ENCODE measurements at regions not wholly inside any gene's neighbourhood (a gene's known extent, or its start where the extent isn't known, plus 50 kb on each side); places are given as distances from the start of the nearest gene placed in this dataset.

DNA sequence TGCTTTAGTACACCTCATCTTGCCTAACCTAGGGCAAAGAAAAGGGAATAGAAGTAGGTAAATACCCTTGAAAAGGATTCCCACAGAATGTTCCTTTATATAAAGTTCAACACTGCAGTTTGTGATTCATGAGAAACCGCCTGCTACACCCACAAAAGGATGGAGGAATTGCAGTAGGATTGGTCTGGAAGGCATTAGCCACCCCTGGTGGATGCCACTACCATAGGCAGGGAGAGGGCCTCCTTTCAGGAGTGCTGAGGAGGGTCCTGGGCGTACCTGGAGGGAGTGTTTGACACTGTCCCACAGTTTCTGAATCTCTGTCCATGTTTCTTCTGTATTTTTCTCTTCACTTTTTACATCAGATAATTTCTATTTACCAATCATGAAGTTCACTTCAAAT, 221.8 kb upstream of the TMEM72 start:
- DNase-seq = no peak

- no peak for DNase-seq
Measured at GRCh38 chr10:44696496-44696895, 214.6 kb upstream of the TMEM72 start.

DNA sequence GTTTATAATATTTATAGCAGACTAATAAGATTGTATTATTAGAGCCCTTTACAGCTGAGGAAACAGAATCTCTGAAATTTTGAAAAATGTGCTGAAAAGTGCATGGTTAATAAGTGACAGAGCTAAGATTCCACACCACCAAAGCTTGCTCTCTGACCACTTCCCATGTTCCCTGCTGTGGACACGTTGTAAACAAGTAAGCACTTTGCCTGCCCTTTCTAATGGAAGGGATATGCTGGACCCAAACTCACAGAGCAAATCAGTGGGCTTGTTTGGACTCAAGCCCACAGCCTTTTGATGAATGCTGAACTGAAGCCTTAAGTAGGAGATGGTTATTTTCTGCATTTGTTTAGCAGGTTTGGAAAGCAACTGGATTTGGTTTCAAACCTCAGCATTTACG, 214.0 kb upstream of the TMEM72 start:
- DNase-seq = no peak

DNA sequence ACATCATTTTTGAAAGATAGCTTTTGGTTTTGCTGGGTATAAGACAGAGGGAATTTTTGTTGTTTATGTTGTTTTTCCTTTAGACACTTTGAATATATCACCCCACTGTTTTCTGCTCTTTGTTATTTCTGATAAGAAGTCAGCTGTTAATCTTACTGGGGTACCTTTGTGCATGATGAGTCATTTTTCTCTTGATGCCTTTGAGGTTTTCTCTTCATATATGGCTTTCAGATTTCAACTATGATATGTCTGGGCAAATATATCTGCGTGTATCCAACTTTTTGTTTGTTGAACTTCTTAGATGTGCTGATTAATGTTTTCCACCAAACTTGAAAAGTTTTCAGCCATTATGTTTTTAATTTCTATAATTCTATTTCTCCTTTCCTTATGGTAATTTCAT, 208.6 kb upstream of the TMEM72 start:
- DNase-seq = no peak

DNA sequence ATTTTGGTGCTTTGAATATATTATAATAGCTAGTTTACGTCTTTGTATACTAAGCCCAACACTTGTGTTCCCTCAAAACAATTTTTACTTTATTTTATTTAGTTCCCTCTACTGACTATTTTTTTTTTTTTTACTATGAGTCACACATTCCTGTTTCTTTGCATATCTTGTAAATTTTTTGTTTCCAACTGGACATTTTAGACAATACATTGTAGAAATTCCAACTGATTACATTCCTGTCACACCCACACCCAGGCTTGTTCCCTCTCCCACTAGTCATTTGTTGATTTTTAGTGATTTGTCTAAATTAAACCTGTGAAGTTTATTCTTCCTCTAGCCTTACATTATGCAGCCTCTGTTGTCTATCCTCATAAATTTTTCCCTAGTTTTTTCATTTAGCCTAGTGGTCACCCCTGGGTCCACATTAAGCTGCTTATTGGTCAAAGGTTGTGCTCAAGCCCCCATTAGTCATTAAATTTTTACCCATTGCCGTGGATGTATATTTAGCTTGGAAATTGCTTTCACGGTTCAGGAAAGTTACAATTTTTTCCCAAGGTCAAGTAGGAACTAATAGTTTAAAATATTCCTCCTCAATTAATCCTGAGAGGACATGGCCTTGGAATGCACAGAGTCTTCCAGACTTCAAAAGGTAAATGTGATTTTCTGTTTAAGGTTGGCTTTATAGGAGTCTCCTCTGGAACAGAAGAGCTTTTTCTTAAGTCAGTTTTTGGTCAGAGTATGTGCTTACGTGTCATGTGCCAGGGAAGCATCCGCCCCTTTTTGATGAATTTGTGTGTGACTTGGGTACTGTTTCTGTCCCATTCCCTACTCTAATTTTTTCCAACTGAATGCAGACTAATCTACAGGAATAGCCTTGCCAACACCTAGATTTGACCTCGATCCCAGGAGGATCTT, 207.6 kb upstream of the TMEM72 start:
- DNase-seq = no peak

DNA sequence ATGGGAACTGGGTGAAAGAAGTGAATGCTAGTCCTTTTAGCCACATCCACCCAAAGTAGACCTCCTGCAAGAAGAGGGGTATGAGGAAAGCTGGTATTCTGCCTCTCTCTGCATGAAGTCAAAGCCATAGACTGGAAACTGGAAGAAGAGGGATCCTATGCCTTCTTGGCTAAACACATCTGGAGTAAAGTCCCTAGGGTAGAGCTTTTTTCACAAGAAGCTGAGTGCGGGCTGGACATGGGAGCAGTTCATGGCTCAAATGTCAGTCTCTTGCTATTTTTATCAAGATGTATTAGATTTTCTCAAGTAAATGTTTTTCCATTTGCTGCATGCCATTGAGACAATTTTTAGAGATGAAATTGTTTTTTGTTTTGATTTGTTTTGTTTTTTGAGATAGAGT, 206.5 kb upstream of the TMEM72 start:
- DNase-seq = no peak

DNA sequence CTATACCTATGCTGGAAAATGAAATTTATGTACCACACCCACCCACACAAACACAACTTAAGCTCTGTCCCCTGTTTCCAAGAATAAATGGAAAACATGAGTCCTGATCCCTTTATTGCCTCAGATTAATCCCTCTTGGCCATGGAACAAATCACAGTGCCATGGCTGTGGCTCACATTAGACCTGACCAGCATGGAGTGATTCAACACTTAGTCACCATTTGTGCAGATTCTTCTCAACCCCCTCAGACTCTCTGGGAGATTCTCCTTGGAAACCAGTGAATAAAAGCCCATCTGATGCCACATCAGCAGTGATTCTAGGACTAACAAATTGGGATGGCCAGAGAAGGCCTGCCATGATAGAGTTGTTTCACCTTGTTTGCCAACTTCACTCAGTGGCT, 204.4 kb upstream of the TMEM72 start:
- DNase-seq = peak in 1 of 3 donors; percentile 29

DNA sequence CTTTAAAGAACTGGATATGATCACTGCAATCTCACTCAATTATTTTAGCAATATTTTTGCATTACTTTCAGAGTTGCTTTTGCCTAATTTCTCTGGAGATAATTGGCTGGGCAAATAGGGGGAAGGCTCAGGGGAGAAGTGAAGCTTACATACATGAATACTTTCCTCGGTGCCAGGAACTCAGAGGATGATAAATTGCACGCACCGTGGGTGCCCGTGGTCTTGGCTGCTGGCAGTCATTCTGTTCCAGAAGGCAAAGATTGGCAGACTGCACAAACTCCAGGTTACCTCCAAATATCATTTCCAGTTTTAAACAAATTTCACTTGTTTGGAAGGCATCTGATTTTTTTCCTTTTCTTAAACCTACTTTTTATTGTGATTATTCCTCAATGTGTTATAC, 197.8 kb upstream of the TMEM72 start:
- no peak for DNase-seq

GRCh38 chr10:44714451-44714850, 196.7 kb upstream of the TMEM72 start:
- DNase-seq = no peak

DNA sequence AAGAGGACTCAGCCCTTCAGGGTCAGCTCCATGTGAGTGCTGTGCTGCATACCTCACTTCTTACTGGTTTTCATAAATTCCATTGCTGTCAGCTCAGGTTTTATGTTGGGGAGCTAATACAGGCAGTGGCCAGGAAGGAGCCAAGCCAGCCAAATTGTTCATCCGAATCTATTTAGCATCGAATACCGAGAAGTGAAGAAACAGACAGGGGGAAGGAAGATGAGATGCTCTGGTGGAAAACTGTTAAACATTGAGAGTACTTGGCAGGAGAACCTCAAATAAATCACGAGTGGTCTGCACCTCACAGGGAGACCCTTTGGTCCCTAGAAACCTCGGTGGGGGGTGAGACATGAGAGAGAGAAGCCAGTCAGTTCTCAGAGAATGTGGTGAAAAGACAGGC, 196.0 kb upstream of the TMEM72 start:
- no peak for DNase-seq

DNA sequence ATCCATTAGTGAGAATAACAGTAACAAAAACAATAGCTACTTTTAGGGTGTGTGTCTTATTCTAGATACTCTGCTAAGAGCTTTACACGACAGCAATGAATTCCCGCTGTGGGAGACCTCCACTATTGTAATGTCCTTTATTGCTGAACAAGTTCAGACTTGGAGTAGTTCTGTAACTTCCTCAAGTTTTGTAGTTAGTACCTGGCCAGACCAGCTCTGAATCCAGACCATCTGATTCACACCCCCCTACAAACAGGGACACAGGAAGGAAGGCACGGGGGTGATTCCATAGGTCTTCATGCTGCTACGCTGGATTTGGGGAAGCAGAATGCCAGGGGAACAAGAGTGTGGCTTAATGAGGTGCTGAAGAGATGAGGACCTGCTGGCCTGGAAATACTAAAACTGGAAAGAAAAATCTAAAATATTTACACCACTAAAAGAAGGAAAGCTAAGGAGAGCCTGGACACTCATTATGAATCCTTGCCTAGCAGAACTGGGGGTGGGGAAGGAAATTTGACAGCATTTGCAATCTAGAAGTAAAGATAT, 194.6 kb upstream of the TMEM72 start:
- DNase-seq = no peak

DNA sequence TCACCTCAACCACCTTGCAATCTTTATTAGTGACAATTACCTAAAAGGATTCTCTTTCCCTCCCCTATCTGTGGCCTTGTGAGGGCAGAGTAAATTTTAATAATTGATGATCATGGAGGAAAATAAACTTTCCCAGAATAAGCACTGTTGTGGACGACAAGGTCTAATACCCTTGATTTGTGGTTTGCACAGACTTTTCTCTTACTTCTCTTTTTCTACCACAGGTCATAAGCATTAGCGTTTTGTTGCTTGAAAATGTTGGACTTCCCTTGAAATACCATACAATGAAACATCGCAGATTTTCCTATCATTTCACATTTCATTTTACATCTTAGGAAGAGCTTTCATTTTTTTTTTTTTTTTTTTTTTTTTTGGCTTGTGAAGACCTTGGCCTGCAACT, 188.1 kb upstream of the TMEM72 start:
- peak in 2 of 3 donors; percentile 7 to 27 for DNase-seq

- peak; percentile 33 to 60 (median 52) for DNase-seq
Measured at GRCh38 chr10:44723619-44724325, 187.4 kb upstream of the TMEM72 start.

DNA sequence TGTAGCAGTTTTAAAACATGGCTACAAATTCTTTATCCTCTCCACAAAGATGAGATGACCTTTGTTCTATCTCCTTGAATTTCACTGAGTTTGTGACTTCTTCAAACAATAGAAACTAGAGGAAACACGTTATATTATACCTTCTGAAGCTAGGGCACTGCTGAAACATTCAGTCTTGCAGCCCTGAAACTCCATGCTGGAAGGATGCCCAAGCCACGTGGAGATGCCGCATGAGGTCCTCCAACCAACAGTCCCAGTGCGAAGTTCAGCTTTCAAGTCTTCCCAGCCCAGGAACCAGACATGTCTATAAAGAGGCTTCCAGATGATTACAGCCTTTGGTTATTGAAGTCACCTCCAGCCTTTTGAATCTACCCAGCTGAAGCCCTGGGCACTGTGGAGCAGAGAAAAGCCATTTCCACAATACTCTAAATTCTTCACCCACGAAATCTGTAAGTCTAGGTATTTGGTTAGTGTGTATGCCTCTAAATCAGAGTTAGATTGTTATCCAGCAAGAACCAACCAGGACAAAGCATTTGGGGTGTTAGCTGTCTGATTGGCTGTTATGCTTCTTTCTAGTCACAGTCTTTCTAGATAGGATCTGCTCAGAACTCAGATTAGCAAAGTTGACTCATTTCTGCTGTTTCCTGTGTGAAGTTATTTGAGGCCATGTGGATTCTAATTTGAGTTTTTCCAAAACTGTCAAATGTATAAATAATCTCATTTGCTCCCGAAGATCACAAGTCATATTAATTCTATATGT, 186.5 kb upstream of the TMEM72 start:
- peak; percentile 13 to 52 (median 37) for DNase-seq

DNA sequence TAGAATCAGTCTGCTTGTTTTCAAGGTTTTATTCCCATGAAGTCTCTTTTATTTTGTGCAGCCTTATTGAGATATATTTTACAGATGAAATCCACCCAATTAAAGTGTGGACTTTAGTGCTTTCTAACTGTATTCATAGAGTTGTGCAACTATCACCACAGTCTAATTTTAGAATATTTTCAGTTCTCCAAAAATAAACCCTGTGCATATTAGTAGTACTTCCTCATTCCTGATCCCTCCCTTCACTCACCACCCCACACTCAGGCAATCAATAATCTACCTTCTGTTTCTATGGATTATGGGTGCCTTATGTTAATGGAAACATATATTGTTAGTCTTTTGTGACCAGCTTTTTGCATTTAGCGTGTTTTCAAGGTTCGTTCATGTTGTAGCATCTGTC, 185.7 kb upstream of the TMEM72 start:
- DNase-seq = peak; percentile 51 to 80 (median 80)

DNA sequence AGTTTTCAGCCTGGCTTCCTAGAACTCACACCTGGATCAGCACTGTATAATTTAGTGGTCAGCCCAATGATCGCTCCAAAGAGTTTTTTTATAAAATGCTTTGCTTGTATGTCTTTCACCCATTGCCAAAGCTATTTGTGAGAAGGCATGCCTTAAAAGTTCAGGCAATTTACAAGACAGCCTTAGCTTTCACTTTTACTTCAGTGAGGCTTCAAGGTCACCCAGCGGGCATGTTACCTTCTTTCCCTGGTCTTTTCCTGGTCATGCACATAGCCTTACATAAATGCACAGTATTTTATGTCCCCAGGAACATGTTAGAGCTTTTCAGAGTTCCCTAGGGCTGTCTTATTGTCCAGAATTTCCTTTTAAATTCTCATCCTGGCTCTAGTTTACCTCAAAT, 179.9 kb upstream of the TMEM72 start:
- no peak for DNase-seq

DNA sequence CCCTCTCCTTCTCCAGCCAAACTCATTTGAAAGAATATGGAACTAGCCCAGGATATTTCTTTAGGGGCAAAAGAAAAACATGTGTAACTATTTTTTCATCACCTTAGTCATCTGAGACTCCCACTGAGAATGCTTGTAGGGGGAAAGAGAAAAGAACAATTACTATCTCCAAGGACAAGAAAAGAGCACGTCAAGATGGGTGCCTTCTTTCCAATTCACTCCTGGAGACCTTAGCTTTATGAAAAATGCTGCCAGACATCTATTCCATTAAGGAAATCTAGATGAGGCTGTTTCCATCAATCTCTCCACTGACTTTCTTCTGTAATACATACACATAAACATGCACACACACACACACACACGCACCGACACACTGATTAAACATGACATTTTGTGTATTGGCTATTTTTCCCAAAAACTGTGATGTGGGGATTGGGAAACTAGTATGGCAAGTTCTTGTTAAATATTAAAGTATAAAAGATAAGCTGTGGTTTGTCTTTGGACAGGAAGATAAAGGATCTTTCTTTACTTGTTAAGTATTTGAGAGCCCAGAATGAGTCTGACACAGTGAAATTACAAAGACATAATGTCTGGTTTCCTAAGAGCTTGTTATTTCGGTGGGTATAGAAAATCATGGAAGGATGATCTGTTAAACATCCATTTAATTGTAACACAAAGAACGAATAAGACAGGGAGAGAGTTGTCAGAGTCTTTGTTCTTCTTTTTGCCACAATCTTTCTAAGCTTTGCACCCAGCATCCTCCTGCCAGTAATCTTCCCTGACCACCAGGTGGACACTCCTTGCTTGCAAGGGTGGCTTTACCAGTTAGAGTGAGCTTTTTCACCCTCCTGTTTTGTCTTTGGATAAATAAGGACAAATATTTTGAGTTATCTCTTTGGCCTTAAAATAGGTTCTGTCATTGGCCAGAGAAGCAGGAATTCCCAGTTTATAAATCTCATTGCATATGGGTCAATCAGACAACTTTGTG, 177.3 kb upstream of the TMEM72 start:
- DNase-seq = no peak

GRCh38 chr10:44742248-44742647, 168.9 kb upstream of the TMEM72 start:
- no peak for DNase-seq

DNA sequence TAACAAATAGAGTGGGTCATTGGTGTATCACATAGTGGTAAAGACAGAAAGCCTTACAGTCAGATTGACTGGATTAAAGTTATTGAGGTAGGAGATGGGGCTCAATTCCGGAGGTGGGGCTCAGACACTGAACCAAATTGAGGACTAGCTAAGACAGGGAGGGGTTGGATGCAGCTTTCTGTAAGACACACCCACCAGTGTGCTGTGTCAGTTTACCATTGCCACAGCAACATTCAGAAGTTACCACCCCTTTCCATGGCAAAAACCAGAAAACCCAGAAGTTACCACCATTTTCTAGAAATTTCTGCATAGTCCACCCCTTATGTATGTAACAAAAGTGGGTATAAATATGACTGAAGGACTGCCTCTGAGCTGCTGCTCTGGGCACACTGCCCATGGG, 167.6 kb upstream of the TMEM72 start:
- DNase-seq = no peak

GRCh38 chr10:44745920-44746319, 165.2 kb upstream of the TMEM72 start:
- no peak for DNase-seq

DNA sequence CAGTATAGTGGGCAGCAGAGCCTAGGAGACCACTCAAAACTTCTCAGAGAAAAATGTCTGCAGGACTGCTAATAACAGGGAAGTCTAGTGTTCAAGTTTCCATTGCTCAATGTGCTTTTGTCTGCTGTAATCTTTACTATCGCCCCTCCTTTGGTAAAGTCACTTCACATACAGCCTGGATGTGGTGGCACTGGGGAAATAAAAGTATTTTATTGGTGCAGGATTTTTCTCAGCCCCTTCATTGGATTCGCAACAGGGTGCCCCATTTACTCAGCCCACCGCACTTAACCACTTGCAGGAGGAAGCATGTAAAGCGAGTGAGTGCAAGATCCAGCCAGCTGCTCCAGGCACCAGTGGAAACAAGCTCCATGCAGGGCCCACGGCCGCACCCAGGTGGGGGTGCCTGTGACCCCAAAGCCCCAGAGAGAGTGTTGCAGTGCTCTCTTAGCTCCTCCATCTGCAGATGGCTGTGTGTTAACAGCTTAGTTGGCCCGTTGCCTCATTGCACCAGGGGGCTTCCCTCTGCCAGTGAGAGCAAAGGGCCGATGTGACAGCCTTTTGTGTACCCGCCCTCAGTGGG, 163.5 kb upstream of the TMEM72 start:
- no peak for DNase-seq

DNA sequence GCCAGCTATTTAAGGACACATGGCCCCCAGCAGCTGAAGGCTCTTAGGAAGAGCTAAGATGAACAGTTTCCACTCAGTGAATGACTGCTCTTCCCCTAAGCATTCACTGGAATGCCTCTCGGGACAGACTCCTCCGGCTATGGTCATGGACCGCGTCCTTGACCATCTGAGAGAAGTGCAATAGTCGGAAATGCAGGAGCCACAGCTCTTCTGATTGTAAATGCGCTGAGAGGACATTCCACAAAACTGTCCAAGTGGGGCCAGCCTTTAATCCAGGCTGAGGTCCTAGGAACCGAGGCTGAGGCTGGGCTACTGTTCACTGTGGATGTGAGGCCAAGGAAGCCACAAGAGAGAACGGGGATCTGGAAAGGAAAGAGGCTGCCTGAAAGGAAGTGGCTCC, 162.0 kb upstream of the TMEM72 start:
- DNase-seq = no peak
